ENCODE measurements at regions not wholly inside any gene's neighbourhood (a gene's known extent, or its start where the extent isn't known, plus 50 kb on each side); places are given as distances from the start of the nearest gene placed in this dataset.
"Not testable (repeated sequence)": the region's sequence is repeated elsewhere in the genome, so short reads cannot be mapped to it uniquely, and the experiment has no call there.

- no peak for DNase-seq
Observed at GRCh38 chr10:35881320-35881719, 239.2 kb upstream of the FZD8 start.

GRCh38 chr10:35876248-35876647 is 234.2 kb upstream of the FZD8 start:
- DNase-seq: peak; percentile 91

DNA sequence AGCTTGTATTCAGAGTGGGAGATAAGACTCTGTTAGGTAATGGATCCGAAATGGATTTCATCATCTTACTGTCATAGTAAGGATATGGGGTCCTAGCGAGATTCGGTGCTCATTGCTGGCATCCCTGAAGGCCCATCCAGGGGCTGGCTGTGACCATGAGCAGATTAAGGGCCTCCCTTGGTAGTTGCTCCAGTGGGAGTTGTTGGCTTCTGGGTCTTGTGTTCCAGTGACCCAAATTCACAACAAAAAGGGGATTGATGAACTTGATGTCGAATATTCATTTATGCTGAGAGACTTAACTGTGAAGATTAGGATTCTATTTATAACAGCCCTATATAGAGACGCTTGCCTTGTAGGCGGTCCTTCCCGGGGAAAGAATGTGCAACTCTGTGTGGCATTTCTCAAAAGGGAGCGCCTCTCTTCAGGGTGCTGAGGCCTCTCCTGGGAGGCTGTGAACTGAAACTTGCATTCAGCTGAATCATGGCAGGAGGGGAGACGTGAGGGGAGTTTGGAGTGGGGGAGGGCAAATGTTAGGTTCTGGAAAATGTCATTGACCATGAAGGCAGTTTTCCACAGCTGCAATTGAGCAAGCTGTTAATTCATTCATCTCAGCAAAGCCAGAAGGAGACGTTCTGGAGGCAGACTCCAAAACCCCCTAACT is 233.1 kb upstream of the FZD8 start:
- peak; percentile 88 for DNase-seq

DNA sequence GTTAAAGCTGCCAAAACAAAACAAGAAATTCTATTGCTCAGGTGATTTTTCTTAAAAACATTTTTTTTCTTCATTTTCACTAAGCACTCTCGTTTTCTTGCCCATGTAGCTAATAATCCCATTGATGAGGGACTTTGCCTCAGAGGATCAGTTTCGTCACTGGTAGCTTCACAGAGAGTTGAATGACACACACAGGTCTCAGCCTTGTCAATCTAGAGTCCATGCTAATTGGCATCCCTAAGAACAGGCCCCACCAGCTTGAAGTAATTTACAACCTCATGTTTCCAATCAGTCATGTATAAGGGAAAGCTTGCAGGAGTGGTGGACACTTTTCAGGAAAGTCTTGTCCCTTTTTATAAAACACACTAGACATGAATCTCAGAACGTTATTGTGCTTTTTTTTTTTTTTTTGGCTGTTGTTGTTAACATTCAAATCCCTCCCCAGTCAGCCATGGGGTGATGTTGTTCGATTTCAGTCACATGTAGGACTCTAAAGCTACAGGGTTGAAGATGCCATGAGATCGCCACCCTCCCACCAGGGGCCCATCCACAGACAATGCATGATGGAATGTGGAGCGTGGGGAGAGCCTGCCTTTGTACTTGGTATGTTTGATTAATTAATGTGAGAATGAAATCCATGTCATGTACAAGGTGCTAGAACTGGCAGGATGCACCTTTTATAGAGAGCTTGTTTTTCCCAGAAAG is 232.4 kb upstream of the FZD8 start:
- DNase-seq: peak; percentile 7

- no peak for DNase-seq
Observed at GRCh38 chr10:35872671-35873070, 230.6 kb upstream of the FZD8 start.

- peak; percentile 11 for DNase-seq
Observed at GRCh38 chr10:35870665-35871310, 228.7 kb upstream of the FZD8 start.

DNA sequence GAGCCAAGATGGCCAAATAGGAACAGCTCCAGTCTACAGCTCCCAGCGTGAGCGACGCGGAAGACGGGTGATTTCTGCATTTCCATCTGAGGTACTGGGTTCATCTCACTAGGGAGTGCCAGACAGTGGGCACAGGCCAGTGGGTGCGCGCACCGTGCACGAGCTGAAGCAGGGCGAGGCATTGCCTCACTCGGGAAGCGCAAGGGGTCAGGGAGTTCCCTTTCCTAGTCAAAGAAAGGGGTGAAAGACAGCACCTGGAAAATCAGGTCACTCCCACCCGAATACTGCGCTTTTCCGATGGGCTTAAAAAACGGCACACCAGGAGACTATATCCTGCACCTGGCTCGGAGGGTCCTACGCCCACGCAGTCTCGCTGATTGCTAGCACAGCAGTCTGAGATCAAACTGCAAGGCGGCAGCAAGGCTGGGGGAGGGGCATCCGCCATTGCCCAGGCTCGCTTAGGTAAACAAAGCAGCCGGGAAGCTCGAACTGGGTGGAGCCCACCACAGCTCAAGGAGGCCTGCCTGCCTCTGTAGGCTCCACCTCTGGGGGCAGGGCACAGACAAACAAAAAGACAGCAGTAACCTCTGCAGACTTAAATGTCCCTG is 216.7 kb upstream of the FZD8 start:
- DNase-seq: not testable (repeated sequence)

GRCh38 chr10:35857860-35858259 is 215.8 kb upstream of the FZD8 start:
- DNase-seq: no peak

- DNase-seq: peak; percentile 13
Observed at GRCh38 chr10:35855155-35855947, 213.3 kb upstream of the FZD8 start.

DNA sequence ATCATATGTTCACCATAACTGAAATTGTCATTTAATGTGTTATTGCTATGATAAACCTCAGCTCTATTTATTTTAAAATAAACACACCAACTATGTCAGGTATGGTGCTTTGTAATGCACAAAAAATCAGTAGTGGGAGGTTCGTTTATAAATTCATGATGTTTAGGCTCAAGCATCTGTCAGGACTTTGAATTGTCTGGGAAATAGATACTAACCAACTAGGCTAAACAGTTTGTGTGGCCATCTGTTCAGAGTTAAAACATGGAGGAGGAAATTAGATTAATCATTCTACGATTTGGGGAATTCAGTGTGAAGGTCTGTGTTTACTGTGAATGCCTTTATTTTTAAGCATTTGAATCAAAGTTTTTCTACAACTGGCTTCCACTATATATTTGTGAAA is 212.6 kb upstream of the FZD8 start:
- DNase-seq: peak; percentile 57

DNA sequence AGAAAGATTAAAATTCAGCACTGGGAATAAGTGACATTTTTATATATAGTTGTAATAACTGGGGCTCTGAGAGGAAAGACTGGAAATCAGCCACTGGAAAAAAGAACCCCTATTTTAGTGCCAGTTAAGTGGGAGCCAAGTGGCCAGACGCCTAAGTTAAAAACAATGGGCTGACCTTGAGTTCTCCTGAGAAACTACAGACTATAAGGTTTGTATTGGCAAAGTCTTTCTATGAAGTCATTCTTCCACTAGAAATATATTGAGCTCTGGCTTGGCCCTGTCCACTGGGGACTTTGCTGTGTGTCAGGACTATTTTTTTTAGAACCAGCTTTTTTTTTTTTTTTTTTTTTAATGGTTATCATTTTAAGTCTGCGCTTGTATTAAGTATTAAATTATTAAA is 210.6 kb upstream of the FZD8 start:
- no peak for DNase-seq

- no peak for DNase-seq
Observed at GRCh38 chr10:35848412-35848811, 206.3 kb upstream of the FZD8 start.

GRCh38 chr10:35844686-35845085 is 202.6 kb upstream of the FZD8 start:
- no peak for DNase-seq

DNA sequence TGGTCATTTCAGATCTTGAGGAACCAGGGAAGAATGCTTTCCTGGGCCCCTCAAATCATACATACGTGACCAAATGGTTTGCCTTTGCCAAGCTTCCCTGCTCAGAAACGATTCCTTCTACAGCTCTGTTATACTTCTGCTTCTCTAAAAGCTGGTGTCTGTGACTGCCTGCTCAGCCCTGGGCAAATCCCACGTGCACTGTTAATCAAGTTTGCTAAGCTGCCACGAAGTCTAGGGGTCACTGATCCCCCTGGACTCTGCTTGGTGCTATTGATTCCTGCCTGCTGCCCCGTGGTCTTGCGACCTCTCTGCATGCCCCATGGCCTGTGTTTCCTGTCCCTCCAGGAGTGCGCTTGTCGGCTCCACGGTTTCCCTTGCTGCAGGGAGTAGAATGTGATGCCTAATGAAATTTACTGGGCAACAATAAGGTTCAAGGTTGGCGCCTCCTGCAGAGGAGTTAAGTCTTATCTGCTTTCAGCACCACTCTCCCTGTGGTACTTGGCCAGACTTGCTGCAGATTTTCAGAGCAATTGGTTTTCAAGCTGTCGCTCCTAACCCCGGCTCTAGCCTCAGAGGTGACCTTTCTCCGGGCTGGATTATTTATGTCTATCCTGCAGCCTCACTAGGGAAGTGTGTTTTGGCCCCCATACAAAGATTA is 201.6 kb upstream of the FZD8 start:
- DNase-seq: no peak

DNA sequence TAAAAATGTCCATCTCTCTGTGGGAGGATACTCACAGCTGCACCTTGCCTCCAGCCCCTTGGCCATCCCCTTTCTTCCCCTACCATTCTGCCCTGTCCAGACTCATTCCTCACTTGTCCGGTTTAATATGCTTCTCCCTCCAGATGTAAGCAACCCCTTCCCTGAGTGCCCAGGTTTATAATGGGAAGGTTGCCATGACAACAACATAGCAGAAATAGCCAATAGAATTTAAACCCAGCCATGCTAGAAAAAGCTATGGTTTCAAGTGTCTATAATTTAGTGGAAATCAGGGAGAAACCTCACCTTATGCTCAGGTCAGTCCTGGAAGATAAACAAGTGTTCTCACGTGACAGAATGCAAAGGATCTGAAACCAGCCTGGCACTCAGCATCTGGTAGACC is 196.0 kb upstream of the FZD8 start:
- no peak for DNase-seq

GRCh38 chr10:35835545-35835944 is 193.4 kb upstream of the FZD8 start:
- DNase-seq: no peak

GRCh38 chr10:35834877-35835494 is 192.9 kb upstream of the FZD8 start:
- DNase-seq: no peak

- DNase-seq: no peak
Observed at GRCh38 chr10:35827783-35828182, 185.7 kb upstream of the FZD8 start.

- no peak for DNase-seq
Observed at GRCh38 chr10:35824704-35825103, 182.6 kb upstream of the FZD8 start.

DNA sequence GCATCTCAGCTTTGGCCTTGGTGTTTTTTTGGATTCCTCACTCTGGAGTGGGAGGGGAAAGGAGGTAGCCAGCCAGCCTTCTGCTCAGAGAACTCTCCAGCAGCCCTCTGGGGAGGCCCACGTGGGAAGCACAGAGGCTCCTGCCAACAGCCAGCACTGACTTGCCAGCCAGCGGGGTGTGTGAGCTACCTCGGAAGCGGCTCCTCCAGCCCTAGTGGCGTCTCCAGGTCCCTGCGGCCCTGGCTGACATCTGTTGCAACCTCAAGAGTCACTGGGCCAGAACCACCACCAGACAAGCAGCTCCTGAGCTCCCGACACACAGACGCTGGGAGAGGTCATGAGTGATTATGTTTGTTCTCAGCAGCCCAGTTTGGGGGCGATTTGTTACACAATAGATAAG is 180.2 kb upstream of the FZD8 start:
- peak; percentile 51 for DNase-seq

DNA sequence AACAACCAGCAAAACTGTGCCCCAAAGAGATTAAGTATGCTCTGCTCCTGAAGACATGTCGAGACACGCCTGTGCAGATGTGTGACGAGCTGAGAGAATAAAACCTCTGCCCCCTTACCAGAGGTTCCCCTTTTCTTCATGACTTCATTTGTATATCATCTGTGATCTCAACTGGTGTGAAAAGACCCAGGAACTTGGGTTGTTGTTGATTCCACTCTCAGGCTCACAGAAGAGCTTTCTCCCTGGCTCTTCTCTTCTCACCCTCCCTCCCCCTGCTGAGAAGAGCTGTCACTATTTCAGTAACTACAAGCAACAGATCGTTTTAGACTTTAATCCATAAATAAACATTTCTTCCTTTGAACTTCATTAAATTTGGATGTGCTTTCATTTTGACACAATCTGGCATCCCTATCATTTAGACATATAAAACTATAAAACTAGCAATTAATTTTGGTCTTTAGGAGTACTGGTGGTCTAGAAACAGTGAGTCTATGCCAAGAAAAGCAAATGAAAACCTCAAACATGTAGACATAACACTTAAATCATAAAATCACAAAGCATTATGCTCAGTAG is 179.3 kb upstream of the FZD8 start:
- DNase-seq: peak; percentile 37

GRCh38 chr10:35819736-35820135 is 177.6 kb upstream of the FZD8 start:
- DNase-seq: no peak
